Thyroid gland (tissue), 4 donors: ENCODE measurements at regions not wholly inside any gene's neighbourhood (a gene's known extent, or its start where the extent isn't known, plus 50 kb on each side); places are given as distances from the start of the nearest gene placed in this dataset.

Experiments
- DNase-seq, 2 donors: peaks; one replicate each; pipeline ENCODE4 v3.0.0-alpha.2; 2019
- H3K27ac ChIP-seq, 3 donors: fragments of 200-600 bp; sonication (generic); 1 replicate in 2 of 3; 2 replicates in 1 of 3; pipeline ENCODE4 v1.5.1; 2016 to 2019; ENCODE audit warnings: mild to moderate bottlenecking in 1 of 3, moderate library complexity in 1 of 3
- H3K27me3 ChIP-seq: fragments of 200-600 bp; sonication (generic); one replicate; pipeline ENCODE4 v1.5.1; 2019
- H3K36me3 ChIP-seq, 2 donors: fragments of 200-600 bp; sonication (generic); one replicate each; pipeline ENCODE4 v1.5.1; 2016 to 2019
- H3K4me1 ChIP-seq, 2 donors: fragments of 200-600 bp; sonication (generic); one replicate each; pipeline ENCODE4 v1.5.1; 2017 to 2019
- H3K4me3 ChIP-seq, 3 donors: fragments of 200-600 bp; sonication (generic); replicated peaks in 1 of 3; 1 replicate in 2 of 3; 2 replicates in 1 of 3; pipeline ENCODE4 v1.5.1; 2016; ENCODE audit warnings: mild to moderate bottlenecking in 1 of 3
- H3K9me3 ChIP-seq: fragments of 200-600 bp; sonication (generic); one replicate; pipeline ENCODE4 v1.5.1; 2017
- POLR2A ChIP-seq, 2 donors: fragments of 450-650 bp; IDR thresholded peaks; one replicate each; pipeline ENCODE4 v1.6.1; 2017; ENCODE audit warnings: antibody characterized with exemption in 2 of 2, mild to moderate bottlenecking in 2 of 2, moderate library complexity in 1 of 2
- WGBS, 2 donors: methylation state at CpG; one replicate each; pipeline ENCODE4 v1.1.5; 2017; 5-methylcytosine and 5-hydroxymethylcytosine counted together
- intact Hi-C: fragments of 100-400 bp; cut with DNase I; formaldehyde crosslinking; loops from one replicate; pipeline ENCODE4 v1.15.1; 2023
- TF ChIP-seq, protein P1 (sequence below), 6 experiments: fragments of 200-600 bp in 3 of 6; fragments of 450-650 bp in 3 of 6; sonication (generic) in 3 of 6; IDR thresholded peaks; one replicate each; pipeline ENCODE4 v1.5.1; 2016 to 2019; ENCODE audit warnings: antibody characterized with exemption in 6 of 6, mild to moderate bottlenecking in 2 of 6, inconsistent platforms in 1 of 6, moderate library complexity in 1 of 6

DNA sequence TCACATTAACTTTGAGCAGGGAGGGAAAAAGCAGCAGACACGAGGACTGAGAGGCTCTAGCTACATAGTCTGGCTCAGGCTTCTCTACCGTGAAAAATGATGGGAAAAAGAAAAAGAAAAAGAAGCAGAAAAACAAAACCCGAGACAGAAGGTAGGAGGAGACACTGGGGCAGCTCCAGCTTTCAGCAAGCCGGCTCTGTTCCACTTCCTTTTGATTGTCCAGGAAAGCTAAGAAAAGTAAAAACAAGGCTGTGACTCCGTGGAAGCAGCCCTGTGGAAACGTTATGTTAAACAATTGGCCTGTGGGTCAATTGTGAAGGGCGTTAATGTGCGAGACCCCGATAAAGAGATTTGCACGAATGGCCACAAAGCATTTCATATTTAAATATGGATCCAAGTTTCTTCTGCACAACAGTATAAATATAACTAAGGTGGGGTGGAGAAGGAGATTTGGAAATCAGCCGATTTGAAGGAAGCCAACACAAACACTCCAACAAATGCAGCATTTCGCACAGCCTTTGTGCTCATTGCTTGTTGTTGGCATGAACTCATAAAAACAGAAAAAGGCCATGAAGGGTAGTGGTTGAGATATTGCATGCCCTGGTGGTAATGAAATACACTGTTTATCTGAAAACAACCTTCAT is 236.9 kb upstream of the JAG1 start:
- H3K36me3 ChIP-seq: no peaks in the 10 kb centered on the region
- no peak overlapping the region for H3K4me3 ChIP-seq
- TF ChIP-seq, protein P1, sequence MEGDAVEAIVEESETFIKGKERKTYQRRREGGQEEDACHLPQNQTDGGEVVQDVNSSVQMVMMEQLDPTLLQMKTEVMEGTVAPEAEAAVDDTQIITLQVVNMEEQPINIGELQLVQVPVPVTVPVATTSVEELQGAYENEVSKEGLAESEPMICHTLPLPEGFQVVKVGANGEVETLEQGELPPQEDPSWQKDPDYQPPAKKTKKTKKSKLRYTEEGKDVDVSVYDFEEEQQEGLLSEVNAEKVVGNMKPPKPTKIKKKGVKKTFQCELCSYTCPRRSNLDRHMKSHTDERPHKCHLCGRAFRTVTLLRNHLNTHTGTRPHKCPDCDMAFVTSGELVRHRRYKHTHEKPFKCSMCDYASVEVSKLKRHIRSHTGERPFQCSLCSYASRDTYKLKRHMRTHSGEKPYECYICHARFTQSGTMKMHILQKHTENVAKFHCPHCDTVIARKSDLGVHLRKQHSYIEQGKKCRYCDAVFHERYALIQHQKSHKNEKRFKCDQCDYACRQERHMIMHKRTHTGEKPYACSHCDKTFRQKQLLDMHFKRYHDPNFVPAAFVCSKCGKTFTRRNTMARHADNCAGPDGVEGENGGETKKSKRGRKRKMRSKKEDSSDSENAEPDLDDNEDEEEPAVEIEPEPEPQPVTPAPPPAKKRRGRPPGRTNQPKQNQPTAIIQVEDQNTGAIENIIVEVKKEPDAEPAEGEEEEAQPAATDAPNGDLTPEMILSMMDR (IDR thresholded peaks at IDR 0.05): no peak
- TF ChIP-seq POLR2A (IDR thresholded peaks at IDR 0.05): no peak
- no peaks in the 10 kb centered on the region for H3K9me3 ChIP-seq
- DNase-seq: no peak
- WGBS, 2 donors: 43 to 54% methylated on average over 12 of the region's 12 CpGs
- H3K27me3 ChIP-seq: no peaks in the 10 kb centered on the region
- H3K27ac ChIP-seq: no peak overlapping the region
- H3K4me1 ChIP-seq: no peaks in the 10 kb centered on the region
- intact Hi-C loops: no loop called here

DNA sequence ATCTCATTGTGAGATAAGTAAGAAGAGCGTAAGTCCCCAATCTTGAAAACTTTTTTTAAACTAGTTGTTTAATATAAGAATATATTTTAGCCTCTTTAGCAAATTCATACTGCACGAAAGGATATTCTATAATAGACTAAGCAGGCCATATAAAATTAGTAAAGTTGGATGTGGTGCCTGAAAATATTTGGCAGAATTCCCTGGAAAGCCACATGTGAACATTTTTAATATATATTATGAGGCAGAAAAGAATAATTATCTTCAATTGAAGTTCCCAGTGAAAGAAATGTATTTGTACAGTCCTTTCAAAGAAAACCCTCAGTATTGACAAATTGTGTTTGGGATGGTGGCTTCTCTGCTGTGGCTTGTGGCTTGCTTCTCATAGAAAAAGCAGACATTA is 237.5 kb upstream of the JAG1 start:
- Histone ChIP-seq H3K27me3 (no peaks in the 10 kb centered on the region), H3K4me3 (no peak overlapping the region), H3K27ac (no peak overlapping the region), H3K4me1 (no peaks in the 10 kb centered on the region), H3K36me3 (no peaks in the 10 kb centered on the region), H3K9me3 (no peaks in the 10 kb centered on the region)
- no peak for TF ChIP-seq POLR2A (IDR thresholded peaks at IDR 0.05)
- no peak for DNase-seq
- 88 to 91% methylated on average over 2 of the region's 2 CpGs for WGBS, 2 donors
- intact Hi-C loops: no loop called here

DNA sequence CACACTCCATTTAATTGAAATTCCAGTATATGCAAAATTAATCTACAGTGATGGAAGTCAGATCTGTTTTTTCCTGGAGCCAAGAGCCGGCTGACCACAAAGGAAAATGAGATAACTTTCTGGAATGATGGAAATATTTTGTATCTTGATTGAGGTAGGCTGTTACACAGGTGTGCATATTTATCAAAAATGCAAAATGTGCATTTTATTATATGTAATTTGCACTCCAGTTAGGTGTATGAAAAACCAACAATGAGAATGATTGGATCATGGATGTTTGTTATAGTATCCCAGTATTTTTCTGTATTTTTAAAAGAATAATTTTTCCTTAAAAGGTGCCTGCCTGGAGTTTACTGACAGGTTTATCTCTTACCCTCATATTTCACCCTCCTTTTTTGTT is 242.0 kb upstream of the JAG1 start:
- no peaks in the 10 kb centered on the region for H3K4me1 ChIP-seq
- intact Hi-C loops: no loop called here
- H3K27ac ChIP-seq: no peak overlapping the region
- TF ChIP-seq, protein P1 (IDR thresholded peaks at IDR 0.05): no peak
- no peak for TF ChIP-seq POLR2A (IDR thresholded peaks at IDR 0.05)
- no peak overlapping the region for H3K4me3 ChIP-seq
- 73 to 81% methylated on average over 1 of the region's 1 CpG for WGBS, 2 donors
- H3K27me3 ChIP-seq: no peaks in the 10 kb centered on the region
- no peaks in the 10 kb centered on the region for H3K36me3 ChIP-seq
- H3K9me3 ChIP-seq: no peaks in the 10 kb centered on the region
- no peak for DNase-seq

DNA sequence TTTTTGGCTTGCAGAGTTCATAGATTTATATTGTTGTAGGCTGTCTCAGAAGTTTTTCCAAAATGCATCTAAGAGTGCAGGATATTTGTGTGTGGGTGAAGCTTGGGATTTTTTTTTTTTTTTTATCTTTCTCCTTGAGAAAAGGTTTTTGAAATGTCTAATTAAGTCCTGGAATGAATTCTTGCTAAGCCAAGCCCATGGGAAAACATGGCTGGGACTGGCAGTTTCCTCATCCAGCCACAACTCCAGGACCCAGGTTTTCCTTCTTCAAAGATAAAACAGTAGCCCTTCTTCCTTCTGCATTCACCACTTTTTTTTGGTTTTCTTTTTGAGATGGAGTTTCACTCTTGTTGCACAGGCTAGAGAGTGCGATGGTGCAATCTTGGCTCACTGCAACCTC is 242.5 kb upstream of the JAG1 start:
- H3K4me1 ChIP-seq: no peaks in the 10 kb centered on the region
- TF ChIP-seq, protein P1 (IDR thresholded peaks at IDR 0.05): no peak
- TF ChIP-seq POLR2A (IDR thresholded peaks at IDR 0.05): no peak
- no peaks in the 10 kb centered on the region for H3K36me3 ChIP-seq
- H3K27ac ChIP-seq: no peak overlapping the region
- no peak for DNase-seq
- H3K4me3 ChIP-seq: no peak overlapping the region
- no peaks in the 10 kb centered on the region for H3K9me3 ChIP-seq
- intact Hi-C loops: no loop called here
- 82 to 86% methylated on average over 1 of the region's 1 CpG for WGBS, 2 donors
- no peaks in the 10 kb centered on the region for H3K27me3 ChIP-seq

DNA sequence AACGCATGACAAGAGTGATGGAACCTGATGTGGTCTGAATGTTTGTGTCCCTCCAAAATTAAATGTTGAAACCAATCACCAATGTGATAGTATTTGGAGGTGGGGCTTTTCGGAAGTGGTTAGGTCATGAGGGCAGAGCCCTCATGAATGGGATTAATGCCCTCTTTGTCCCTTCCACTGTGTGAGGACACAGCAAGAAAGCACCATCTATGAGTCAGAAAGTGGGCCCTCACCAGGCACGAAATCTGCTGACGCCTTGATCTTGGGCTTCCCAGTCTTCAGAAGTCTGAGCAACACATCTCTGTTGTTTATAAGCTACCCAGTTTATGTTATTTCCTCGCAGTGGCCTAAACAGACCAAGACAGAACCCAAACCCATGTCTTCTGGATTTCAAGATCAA is 244.0 kb upstream of the JAG1 start:
- WGBS, 2 donors: 94 to 96% methylated on average over 5 of the region's 5 CpGs
- no peaks in the 10 kb centered on the region for H3K27me3 ChIP-seq
- no peaks in the 10 kb centered on the region for H3K9me3 ChIP-seq
- H3K4me3 ChIP-seq: no peak overlapping the region
- no peaks in the 10 kb centered on the region for H3K36me3 ChIP-seq
- DNase-seq: no peak
- TF ChIP-seq POLR2A (IDR thresholded peaks at IDR 0.05): no peak
- TF ChIP-seq, protein P1 (IDR thresholded peaks at IDR 0.05): no peak
- H3K4me1 ChIP-seq: no peaks in the 10 kb centered on the region
- intact Hi-C loops: no loop called here
- H3K27ac ChIP-seq: no peak overlapping the region
